ENCODE measurements at regions not wholly inside any gene's neighbourhood (a gene's known extent, or its start where the extent isn't known, plus 50 kb on each side); places are given as distances from the start of the nearest gene placed in this dataset.

DNA sequence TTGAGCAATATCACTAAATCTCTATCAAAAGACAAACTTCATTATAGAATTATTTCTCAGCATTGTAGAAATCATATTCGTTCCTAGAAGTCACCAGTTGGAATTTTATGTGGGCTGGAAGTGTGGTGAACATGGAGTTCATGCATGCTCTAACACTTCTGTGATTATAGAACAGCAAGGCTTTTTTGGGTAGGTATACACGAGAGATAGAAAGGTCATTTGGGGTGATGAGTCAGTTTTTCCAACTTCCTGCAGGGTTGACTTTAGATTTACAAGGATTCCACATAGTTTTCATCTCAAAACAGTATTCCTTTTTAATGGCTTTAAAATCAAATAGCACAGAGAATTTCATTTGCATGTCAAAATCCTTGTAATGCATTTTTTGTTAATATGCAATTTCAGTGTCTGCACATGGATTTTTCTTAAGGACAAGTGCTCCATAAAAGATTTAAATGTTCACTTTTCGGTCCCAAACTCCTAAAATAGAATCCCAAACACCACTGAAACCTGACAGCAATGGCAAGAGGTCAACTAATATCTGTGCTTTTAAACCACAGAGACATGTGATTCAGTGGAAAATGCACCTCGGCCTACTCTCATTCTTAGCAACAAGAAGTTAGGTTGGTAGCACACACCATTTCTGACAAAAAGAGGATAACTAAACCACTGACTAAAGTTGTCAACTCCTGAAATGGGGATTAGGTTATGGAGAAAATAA, 211.0 kb downstream of the MOXD1 start:
- ChIA-PET POLR2A (ENCODE audit: partially characterized antibody) (no interaction called here), CTCF (ENCODE audit: partially characterized antibody) (interaction anchor here (1.0 kb wide), 1 partner anchor 90 kb away, joined by 3 read pairs; no protein-coding TSS in a partner anchor)
- Histone ChIP-seq H3K27me3 (replicated peaks in 1 of 4; ENCODE audit: control insufficient read depth in 3 of 4, extremely low read depth in 1 of 4, insufficient read depth in 3 of 4, low read length in 3 of 4) (peaks cover 0 to 1% (median 0%) of the 10 kb centered on the region in 4 experiments; a peak in 1 of 7 replicates), H2BK5ac (ENCODE audit: low read depth, low read length) (no peak overlapping the region), H2AK5ac (ENCODE audit: low read depth, low read length) (no peak overlapping the region), H2BK12ac (ENCODE audit: low read depth, low read length) (no peak overlapping the region), H2BK20ac (ENCODE audit: low read length) (no peak overlapping the region), H4K8ac (ENCODE audit: extremely low read depth, insufficient read depth, low read length) (no peak overlapping the region), H3K79me2 (ENCODE audit: control insufficient read depth in 1 of 2, insufficient read depth in 2 of 2, low read length in 2 of 2) (no peaks in the 10 kb centered on the region), H2BK120ac (replicated peaks; ENCODE audit: low read depth, low read length) (no peak overlapping the region), H3K18ac (ENCODE audit: extremely low read depth, low read length) (no peak overlapping the region), H2BK15ac (ENCODE audit: low read length) (no peak overlapping the region), H3K79me1 (ENCODE audit: low read depth, low read length) (no peaks in the 10 kb centered on the region), H3K27ac (ENCODE audit: low read depth, low read length) (no peak overlapping the region), H3K14ac (ENCODE audit: insufficient read length) (no peak overlapping the region), H3K4me1 (replicated peaks in 1 of 4; ENCODE audit: control insufficient read depth in 3 of 4, insufficient read depth in 4 of 4, low read length in 3 of 4) (no peaks in the 10 kb centered on the region), H3K4me3 (ENCODE audit: extremely low read depth in 1 of 4, insufficient read depth in 2 of 4, low read depth in 3 of 4, low read length in 4 of 4) (no peak overlapping the region), H3K4ac (replicated peaks; ENCODE audit: insufficient read length, low read depth, low read length) (no peak overlapping the region), H3K23ac (ENCODE audit: insufficient read length) (no peak overlapping the region), H3K36me3 (ENCODE audit: control insufficient read depth in 2 of 4, insufficient read depth in 4 of 4, low read length in 3 of 4) (no peaks in the 10 kb centered on the region), H3K4me2 (ENCODE audit: insufficient read depth in 1 of 2, low read depth in 2 of 2, low read length in 2 of 2) (no peak overlapping the region), H2AFZ (ENCODE audit: low read length) (no peak overlapping the region), H4K20me1 (replicated peaks in 1 of 2; ENCODE audit: control insufficient read depth in 1 of 2, insufficient read depth in 2 of 2, low read length in 2 of 2) (no peaks in the 10 kb centered on the region), H3K9me3 (ENCODE audit: insufficient read depth in 2 of 2, low read depth in 1 of 2, low read length in 1 of 2) (no peaks in the 10 kb centered on the region), H3K9ac (replicated peaks in 1 of 4; ENCODE audit: extremely low read depth in 1 of 4, low read depth in 3 of 4, low read length in 3 of 4) (no peak overlapping the region), H3K23me2 (ENCODE audit: low read depth, low read length) (no peaks in the 10 kb centered on the region), H4K91ac (replicated peaks; ENCODE audit: insufficient read length, low read length) (no peak overlapping the region), H4K5ac (ENCODE audit: insufficient read length, low read depth, low read length) (no peak overlapping the region), H3K56ac (replicated peaks; ENCODE audit: insufficient read length, low read depth, low read length) (no peak overlapping the region)
- FAIRE-seq, result no peak
- DNase-seq (ENCODE audit: low read depth in 1 of 2, low spot score in 2 of 2), result no peak
- 82% methylated on average over 4 of the region's 4 CpGs; no CpG with 5 or more reads in 1 of the 2 experiments for WGBS, 2 experiments (ENCODE audit: extremely low coverage in 1 of 2, insufficient coverage in 1 of 2, insufficient read length in 1 of 2, insufficient replicate concordance in 2 of 2, low coverage in 1 of 2, low lambda C conversion rate in 2 of 2, missing lambda C conversion rate in 1 of 2)
- no peak for TF ChIP-seq KDM1A (IDR thresholded peaks at IDR 0.05; ENCODE audit: borderline replicate concordance, low read length)
- TF ChIP-seq EGR1 (IDR thresholded peaks at IDR 0.05; ENCODE audit: borderline replicate concordance, low read depth, low read length), result no peak
- no peak for TF ChIP-seq SP2 (IDR thresholded peaks at IDR 0.05; ENCODE audit: low read length)
- no peak for TF ChIP-seq TEAD4 (IDR thresholded peaks at IDR 0.05; ENCODE audit: low read depth, low read length)
- no peak for TF ChIP-seq SIX5 (IDR thresholded peaks at IDR 0.05; ENCODE audit: low read depth, low read length)
- TF ChIP-seq CHD2 (IDR thresholded peaks at IDR 0.05; ENCODE audit: low read length), result no peak
- TF ChIP-seq, protein P1, sequence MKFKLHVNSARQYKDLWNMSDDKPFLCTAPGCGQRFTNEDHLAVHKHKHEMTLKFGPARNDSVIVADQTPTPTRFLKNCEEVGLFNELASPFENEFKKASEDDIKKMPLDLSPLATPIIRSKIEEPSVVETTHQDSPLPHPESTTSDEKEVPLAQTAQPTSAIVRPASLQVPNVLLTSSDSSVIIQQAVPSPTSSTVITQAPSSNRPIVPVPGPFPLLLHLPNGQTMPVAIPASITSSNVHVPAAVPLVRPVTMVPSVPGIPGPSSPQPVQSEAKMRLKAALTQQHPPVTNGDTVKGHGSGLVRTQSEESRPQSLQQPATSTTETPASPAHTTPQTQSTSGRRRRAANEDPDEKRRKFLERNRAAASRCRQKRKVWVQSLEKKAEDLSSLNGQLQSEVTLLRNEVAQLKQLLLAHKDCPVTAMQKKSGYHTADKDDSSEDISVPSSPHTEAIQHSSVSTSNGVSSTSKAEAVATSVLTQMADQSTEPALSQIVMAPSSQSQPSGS (IDR thresholded peaks at IDR 0.05; ENCODE audit: low read length), result no peak

All from H1 (cell line).